ENCODE measurements at regions not wholly inside any gene's neighbourhood (a gene's known extent, or its start where the extent isn't known, plus 50 kb on each side); places are given as distances from the start of the nearest gene placed in this dataset.
"Not testable (repeated sequence)": the region's sequence is repeated elsewhere in the genome, so short reads cannot be mapped to it uniquely, and the experiment has no call there.

GRCh38 chr1:157255891-157256290 is 117.7 kb upstream of the ETV3 start:
- not testable (repeated sequence) for DNase-seq (ENCODE audit: low read depth)

GRCh38 chr1:157254183-157254582 is 116.0 kb upstream of the ETV3 start:
- DNase-seq (ENCODE audit: low read depth), result not testable (repeated sequence)

GRCh38 chr1:157252473-157252872 is 114.3 kb upstream of the ETV3 start:
- no peak for DNase-seq (ENCODE audit: low read depth)

GRCh38 chr1:157249739-157250138 is 111.5 kb upstream of the ETV3 start:
- no peak for DNase-seq (ENCODE audit: low read depth)

- peak; percentile 67 for DNase-seq (ENCODE audit: low read depth)
Measured at GRCh38 chr1:157249326-157249725, 111.1 kb upstream of the ETV3 start.

GRCh38 chr1:157247764-157248049 is 109.5 kb upstream of the ETV3 start:
- not testable (repeated sequence) for DNase-seq (ENCODE audit: low read depth)

- DNase-seq (ENCODE audit: low read depth), result no peak
Measured at GRCh38 chr1:157247005-157247763, 109.0 kb upstream of the ETV3 start.

- no peak for DNase-seq (ENCODE audit: low read depth)
Measured at GRCh38 chr1:157245823-157246222, 107.6 kb upstream of the ETV3 start.

GRCh38 chr1:157241185-157241538 is 103.0 kb upstream of the ETV3 start:
- DNase-seq (ENCODE audit: low read depth), result no peak

- DNase-seq (ENCODE audit: low read depth), result peak; percentile 96
Measured at GRCh38 chr1:157240495-157241184, 102.4 kb upstream of the ETV3 start.

GRCh38 chr1:157239936-157240335 is 101.7 kb upstream of the ETV3 start:
- no peak for DNase-seq (ENCODE audit: low read depth)

- DNase-seq (ENCODE audit: low read depth), result no peak
Measured at GRCh38 chr1:157238585-157238984, 100.4 kb upstream of the ETV3 start.

- no peak for DNase-seq (ENCODE audit: low read depth)
Measured at GRCh38 chr1:157237981-157238380, 99.8 kb upstream of the ETV3 start.

- no peak for DNase-seq (ENCODE audit: low read depth)
Measured at GRCh38 chr1:157237522-157237921, 99.3 kb upstream of the ETV3 start.

GRCh38 chr1:157236072-157236471 is 97.9 kb upstream of the ETV3 start:
- peak; percentile 57 for DNase-seq (ENCODE audit: low read depth)

GRCh38 chr1:157235307-157235706 is 97.1 kb upstream of the ETV3 start:
- DNase-seq (ENCODE audit: low read depth), result no peak

- no peak for DNase-seq (ENCODE audit: low read depth)
Measured at GRCh38 chr1:157234705-157235273, 96.6 kb upstream of the ETV3 start.

GRCh38 chr1:157233131-157233530 is 94.9 kb upstream of the ETV3 start:
- DNase-seq (ENCODE audit: low read depth), result no peak

- DNase-seq (ENCODE audit: low read depth), result peak; percentile 46
Measured at GRCh38 chr1:157231846-157232525, 93.8 kb upstream of the ETV3 start.

GRCh38 chr1:157230500-157230899 is 92.3 kb upstream of the ETV3 start:
- no peak for DNase-seq (ENCODE audit: low read depth)

- no peak for DNase-seq (ENCODE audit: low read depth)
Measured at GRCh38 chr1:157227700-157228099, 89.5 kb upstream of the ETV3 start.

- peak; percentile 62 for DNase-seq (ENCODE audit: low read depth)
Measured at GRCh38 chr1:157226739-157227138, 88.5 kb upstream of the ETV3 start.

- no peak for DNase-seq (ENCODE audit: low read depth)
Measured at GRCh38 chr1:157219600-157219999, 81.4 kb upstream of the ETV3 start.
